ENCODE measurements at regions not wholly inside any gene's neighbourhood (a gene's known extent, or its start where the extent isn't known, plus 50 kb on each side); places are given as distances from the start of the nearest gene placed in this dataset.

DNA sequence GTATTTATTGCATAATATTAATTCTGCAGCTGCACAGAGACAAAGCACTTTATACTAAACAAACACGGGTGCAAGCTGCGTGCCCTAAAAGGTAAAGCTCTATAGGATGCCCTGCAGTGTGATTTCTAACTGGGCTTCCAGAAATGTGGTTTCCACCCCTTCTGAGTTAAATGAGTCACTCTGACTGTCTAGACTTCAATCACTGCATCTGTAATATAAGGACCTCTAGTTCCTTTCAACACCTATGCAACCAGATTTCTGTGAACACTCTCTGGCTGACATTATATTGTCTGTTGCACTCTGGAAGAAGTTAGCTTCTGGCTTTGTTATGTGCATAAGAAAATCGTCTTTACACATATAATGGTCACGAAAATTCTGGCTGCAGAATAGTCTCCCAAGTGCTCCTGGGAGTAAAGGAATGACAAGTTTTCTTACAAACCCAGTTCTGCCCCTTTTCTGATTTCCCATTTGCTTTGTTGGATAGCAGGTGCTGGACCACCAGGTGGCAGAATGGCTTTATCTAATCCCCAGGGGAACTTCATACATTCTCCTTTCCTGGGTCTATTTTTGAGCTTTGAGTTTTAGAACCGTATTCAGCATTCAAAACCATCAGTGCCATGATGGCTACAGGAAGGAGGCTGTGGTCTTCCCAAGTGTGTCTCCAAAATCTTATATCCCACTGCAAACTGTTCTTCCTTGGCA lies 842.2 kb downstream of the STIM2 start:
- ChIA-PET CTCF (ENCODE audit: partially characterized antibody) (no interaction called here), POLR2A (ENCODE audit: partially characterized antibody) (no interaction called here)
- Histone ChIP-seq H3K4me3 (ENCODE audit: low read length in 2 of 2) (no peak overlapping the region), H3K36me3 (ENCODE audit: insufficient read depth, low read length) (no peaks in the 10 kb centered on the region), H3K9me3 (ENCODE audit: control insufficient read depth in 1 of 2, low read length in 2 of 2) (no peaks in the 10 kb centered on the region), H3K27me3 (ENCODE audit: insufficient read depth, low read length) (no peaks in the 10 kb centered on the region), H3K27ac (ENCODE audit: low read depth, low read length) (no peak overlapping the region), H3K4me1 (ENCODE audit: insufficient read depth, low read length) (no peaks in the 10 kb centered on the region)
- DNase-seq, result no peak
- Mint-ChIP-seq H3K9me3 (peaks cover 2 to 19% (median 5%) of the 10 kb centered on the region in 8 donors), H3K27ac (no peak overlapping the region), H3K4me3 (no peak overlapping the region), H3K36me3 (no peaks in the 10 kb centered on the region), H3K4me1 (no peaks in the 10 kb centered on the region), H3K27me3 (no peaks in the 10 kb centered on the region)
- intact Hi-C loops (cut with micrococcal nuclease), result no loop called here

DNA sequence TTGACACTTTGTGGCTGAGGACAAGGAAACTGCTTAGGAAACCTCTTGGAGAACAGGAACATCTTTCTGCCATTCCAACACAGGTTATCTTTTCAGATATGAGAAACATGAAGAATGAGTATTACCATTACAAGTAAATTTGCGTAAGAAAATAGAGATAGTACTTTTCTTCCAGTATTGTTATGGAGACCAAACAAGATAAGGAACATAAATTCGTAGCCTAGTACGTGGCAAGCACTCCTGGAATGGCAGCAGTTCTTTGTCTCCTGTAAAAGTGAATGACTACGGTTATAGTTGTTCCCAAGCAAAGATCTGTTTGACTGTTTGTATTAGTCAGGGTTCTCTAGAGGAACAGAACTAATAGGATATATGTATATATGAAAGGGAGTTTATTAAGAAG lies 843.1 kb downstream of the STIM2 start:
- H3K9me3 Mint-ChIP-seq, result peaks cover 2 to 16% (median 5%) of the 10 kb centered on the region in 8 donors
- no peaks in the 10 kb centered on the region for H3K4me1 ChIP-seq (ENCODE audit: insufficient read depth, low read length)
- H3K36me3 Mint-ChIP-seq, result no peaks in the 10 kb centered on the region
- ChIA-PET CTCF (ENCODE audit: partially characterized antibody) (no interaction called here), POLR2A (ENCODE audit: partially characterized antibody) (no interaction called here)
- H3K9me3 ChIP-seq (ENCODE audit: control insufficient read depth in 1 of 2, low read length in 2 of 2), result no peaks in the 10 kb centered on the region
- H3K27ac ChIP-seq (ENCODE audit: low read depth, low read length), result no peak overlapping the region
- no peaks in the 10 kb centered on the region for H3K27me3 ChIP-seq (ENCODE audit: insufficient read depth, low read length)
- no peaks in the 10 kb centered on the region for H3K27me3 Mint-ChIP-seq
- DNase-seq, result no peak
- H3K4me3 Mint-ChIP-seq, result no peak overlapping the region
- no peaks in the 10 kb centered on the region for H3K36me3 ChIP-seq (ENCODE audit: insufficient read depth, low read length)
- H3K27ac Mint-ChIP-seq, result no peak overlapping the region
- H3K4me1 Mint-ChIP-seq, result no peaks in the 10 kb centered on the region
- no peak overlapping the region for H3K4me3 ChIP-seq (ENCODE audit: low read length in 2 of 2)
- intact Hi-C loops (cut with micrococcal nuclease), result no loop called here

GRCh38 chr4:27711041-27711440 lies 850.4 kb downstream of the STIM2 start:
- POLR2A ChIA-PET (ENCODE audit: partially characterized antibody), result no interaction called here
- H3K9me3 Mint-ChIP-seq, result peaks cover 2 to 13% (median 5%) of the 10 kb centered on the region in 8 donors
- H3K4me1 Mint-ChIP-seq, result no peaks in the 10 kb centered on the region
- CTCF ChIA-PET (ENCODE audit: partially characterized antibody), result no interaction called here
- H3K36me3 ChIP-seq (ENCODE audit: insufficient read depth, low read length), result no peaks in the 10 kb centered on the region
- H3K9me3 ChIP-seq (ENCODE audit: control insufficient read depth in 1 of 2, low read length in 2 of 2), result no peaks in the 10 kb centered on the region
- H3K4me3 Mint-ChIP-seq, result no peak overlapping the region
- H3K27me3 ChIP-seq (ENCODE audit: insufficient read depth, low read length), result no peaks in the 10 kb centered on the region
- no peak overlapping the region for H3K27ac ChIP-seq (ENCODE audit: low read depth, low read length)
- H3K27me3 Mint-ChIP-seq, result no peaks in the 10 kb centered on the region
- no peak overlapping the region for H3K4me3 ChIP-seq (ENCODE audit: low read length in 2 of 2)
- intact Hi-C loops (cut with micrococcal nuclease), result no loop called here
- no peak for DNase-seq
- H3K4me1 ChIP-seq (ENCODE audit: insufficient read depth, low read length), result no peaks in the 10 kb centered on the region
- no peak overlapping the region for H3K27ac Mint-ChIP-seq
- no peaks in the 10 kb centered on the region for H3K36me3 Mint-ChIP-seq

- Histone ChIP-seq H3K9me3 (ENCODE audit: control insufficient read depth in 1 of 2, low read length in 2 of 2) (no peaks in the 10 kb centered on the region), H3K4me1 (ENCODE audit: insufficient read depth, low read length) (no peaks in the 10 kb centered on the region), H3K27me3 (ENCODE audit: insufficient read depth, low read length) (no peaks in the 10 kb centered on the region), H3K4me3 (ENCODE audit: low read length in 2 of 2) (no peak overlapping the region), H3K27ac (ENCODE audit: low read depth, low read length) (no peak overlapping the region), H3K36me3 (ENCODE audit: insufficient read depth, low read length) (no peaks in the 10 kb centered on the region)
- no peak overlapping the region for H3K27ac Mint-ChIP-seq
- ChIA-PET CTCF (ENCODE audit: partially characterized antibody) (no interaction called here), POLR2A (ENCODE audit: partially characterized antibody) (no interaction called here)
- intact Hi-C loops (cut with micrococcal nuclease), result no loop called here
- H3K9me3 Mint-ChIP-seq, result peaks cover 1 to 13% (median 6%) of the 10 kb centered on the region in 8 donors
- no peaks in the 10 kb centered on the region for H3K36me3 Mint-ChIP-seq
- H3K4me1 Mint-ChIP-seq, result no peaks in the 10 kb centered on the region
- no peak for DNase-seq
- H3K4me3 Mint-ChIP-seq, result no peak overlapping the region
- H3K27me3 Mint-ChIP-seq, result no peaks in the 10 kb centered on the region
Measured at GRCh38 chr4:27714073-27714472, 853.4 kb downstream of the STIM2 start.

GRCh38 chr4:27716693-27717430 lies 856.2 kb downstream of the STIM2 start:
- no peaks in the 10 kb centered on the region for H3K36me3 ChIP-seq (ENCODE audit: insufficient read depth, low read length)
- Mint-ChIP-seq H3K36me3 (no peaks in the 10 kb centered on the region), H3K9me3 (peaks cover 1 to 14% (median 7%) of the 10 kb centered on the region in 8 donors), H3K27ac (no peak overlapping the region), H3K27me3 (no peaks in the 10 kb centered on the region), H3K4me1 (no peaks in the 10 kb centered on the region), H3K4me3 (no peak overlapping the region)
- POLR2A ChIA-PET (ENCODE audit: partially characterized antibody), result no interaction called here
- no peaks in the 10 kb centered on the region for H3K27me3 ChIP-seq (ENCODE audit: insufficient read depth, low read length)
- no peak overlapping the region for H3K4me3 ChIP-seq (ENCODE audit: low read length in 2 of 2)
- H3K9me3 ChIP-seq (ENCODE audit: control insufficient read depth in 1 of 2, low read length in 2 of 2), result no peaks in the 10 kb centered on the region
- intact Hi-C loops (cut with micrococcal nuclease), result no loop called here
- CTCF ChIA-PET (ENCODE audit: partially characterized antibody), result no interaction called here
- no peak for DNase-seq
- H3K27ac ChIP-seq (ENCODE audit: low read depth, low read length), result no peak overlapping the region
- no peaks in the 10 kb centered on the region for H3K4me1 ChIP-seq (ENCODE audit: insufficient read depth, low read length)

DNA sequence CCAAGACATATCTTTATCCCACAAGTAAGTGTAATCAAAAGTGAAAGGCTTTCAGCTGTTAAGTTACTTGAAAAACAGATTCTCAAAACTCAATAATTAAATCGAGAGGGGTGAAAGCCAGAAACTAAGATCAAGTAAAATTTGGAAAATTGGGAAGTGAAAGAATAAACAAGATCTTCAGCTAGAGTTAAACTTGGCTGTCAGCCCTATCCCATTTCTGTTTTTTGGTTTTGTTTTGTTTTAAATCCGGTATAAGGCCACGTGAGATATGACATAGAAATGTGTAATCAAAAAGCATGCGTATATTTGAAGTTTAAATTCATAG lies 856.8 kb downstream of the STIM2 start:
- Histone ChIP-seq H3K27me3 (ENCODE audit: insufficient read depth, low read length) (no peaks in the 10 kb centered on the region), H3K9me3 (ENCODE audit: control insufficient read depth in 1 of 2, low read length in 2 of 2) (no peaks in the 10 kb centered on the region), H3K27ac (ENCODE audit: low read depth, low read length) (no peak overlapping the region), H3K4me3 (ENCODE audit: low read length in 2 of 2) (no peak overlapping the region), H3K4me1 (ENCODE audit: insufficient read depth, low read length) (no peaks in the 10 kb centered on the region), H3K36me3 (ENCODE audit: insufficient read depth, low read length) (no peaks in the 10 kb centered on the region)
- H3K27ac Mint-ChIP-seq, result no peak overlapping the region
- no peaks in the 10 kb centered on the region for H3K36me3 Mint-ChIP-seq
- ChIA-PET CTCF (ENCODE audit: partially characterized antibody) (no interaction called here), POLR2A (ENCODE audit: partially characterized antibody) (no interaction called here)
- no peaks in the 10 kb centered on the region for H3K4me1 Mint-ChIP-seq
- intact Hi-C loops (cut with micrococcal nuclease), result no loop called here
- no peak for DNase-seq
- no peaks in the 10 kb centered on the region for H3K27me3 Mint-ChIP-seq
- H3K9me3 Mint-ChIP-seq, result peaks cover 1 to 14% (median 7%) of the 10 kb centered on the region in 8 donors
- H3K4me3 Mint-ChIP-seq, result no peak overlapping the region

- Mint-ChIP-seq H3K4me1 (no peaks in the 10 kb centered on the region), H3K4me3 (no peak overlapping the region), H3K27me3 (no peaks in the 10 kb centered on the region), H3K27ac (no peak overlapping the region), H3K9me3 (peaks cover 0 to 13% (median 3%) of the 10 kb centered on the region in 8 donors), H3K36me3 (no peaks in the 10 kb centered on the region)
- intact Hi-C loops (cut with micrococcal nuclease), result no loop called here
- no peaks in the 10 kb centered on the region for H3K4me1 ChIP-seq (ENCODE audit: insufficient read depth, low read length)
- H3K27ac ChIP-seq (ENCODE audit: low read depth, low read length), result no peak overlapping the region
- POLR2A ChIA-PET (ENCODE audit: partially characterized antibody), result no interaction called here
- H3K4me3 ChIP-seq (ENCODE audit: low read length in 2 of 2), result no peak overlapping the region
- CTCF ChIA-PET (ENCODE audit: partially characterized antibody), result no interaction called here
- no peak for DNase-seq
- H3K9me3 ChIP-seq (ENCODE audit: control insufficient read depth in 1 of 2, low read length in 2 of 2), result no peaks in the 10 kb centered on the region
- H3K27me3 ChIP-seq (ENCODE audit: insufficient read depth, low read length), result no peaks in the 10 kb centered on the region
- no peaks in the 10 kb centered on the region for H3K36me3 ChIP-seq (ENCODE audit: insufficient read depth, low read length)
Measured at GRCh38 chr4:27720010-27720766, 859.5 kb downstream of the STIM2 start.

All from CD4-positive, alpha-beta memory T cell (primary cell).